ENCODE measurements at regions not wholly inside any gene's neighbourhood (a gene's known extent, or its start where the extent isn't known, plus 50 kb on each side); places are given as distances from the start of the nearest gene placed in this dataset.
"Not testable (repeated sequence)": the region's sequence is repeated elsewhere in the genome, so short reads cannot be mapped to it uniquely, and the experiment has no call there.

GRCh38 chr19:28614634-28615545 is 598.1 kb downstream of the UQCRFS1 start:
- Mint-ChIP-seq H3K9me3 (ENCODE audit: low read depth) (peaks cover 3% of the 10 kb centered on the region), H3K36me3 (no peaks in the 10 kb centered on the region), H3K4me1 (ENCODE audit: low read depth) (no peaks in the 10 kb centered on the region), H3K27me3 (no peaks in the 10 kb centered on the region), H3K4me3 (no peak overlapping the region), H3K27ac (no peak overlapping the region)

- no peak overlapping the region for H3K27ac Mint-ChIP-seq
- H3K4me3 Mint-ChIP-seq: no peak overlapping the region
- H3K27me3 Mint-ChIP-seq: no peaks in the 10 kb centered on the region
- H3K9me3 Mint-ChIP-seq (ENCODE audit: low read depth): peaks cover 3% of the 10 kb centered on the region
- no peaks in the 10 kb centered on the region for H3K4me1 Mint-ChIP-seq (ENCODE audit: low read depth)
- H3K36me3 Mint-ChIP-seq: no peaks in the 10 kb centered on the region
Measured at GRCh38 chr19:28612275-28612769, 600.6 kb downstream of the UQCRFS1 start.

- not testable (repeated sequence) for H3K27ac Mint-ChIP-seq; H3K9me3 Mint-ChIP-seq (ENCODE audit: low read depth); H3K27me3 Mint-ChIP-seq; H3K36me3 Mint-ChIP-seq; H3K4me1 Mint-ChIP-seq (ENCODE audit: low read depth); H3K4me3 Mint-ChIP-seq
Measured at GRCh38 chr19:28611227-28611914, 601.6 kb downstream of the UQCRFS1 start.

GRCh38 chr19:28610731-28611130 is 602.2 kb downstream of the UQCRFS1 start:
- no peak overlapping the region for H3K4me3 Mint-ChIP-seq
- no peaks in the 10 kb centered on the region for H3K27me3 Mint-ChIP-seq
- H3K36me3 Mint-ChIP-seq: peaks cover 3% of the 10 kb centered on the region
- H3K4me1 Mint-ChIP-seq (ENCODE audit: low read depth): no peaks in the 10 kb centered on the region
- H3K9me3 Mint-ChIP-seq (ENCODE audit: low read depth): peaks cover 13% of the 10 kb centered on the region
- no peak overlapping the region for H3K27ac Mint-ChIP-seq

- H3K27me3 Mint-ChIP-seq: no peaks in the 10 kb centered on the region
- no peak overlapping the region for H3K27ac Mint-ChIP-seq
- H3K9me3 Mint-ChIP-seq (ENCODE audit: low read depth): peaks cover 10% of the 10 kb centered on the region
- H3K4me1 Mint-ChIP-seq (ENCODE audit: low read depth): no peaks in the 10 kb centered on the region
- H3K4me3 Mint-ChIP-seq: no peak overlapping the region
- peaks cover 3% of the 10 kb centered on the region for H3K36me3 Mint-ChIP-seq
Measured at GRCh38 chr19:28609944-28610343, 603.0 kb downstream of the UQCRFS1 start.

GRCh38 chr19:28609091-28609755 is 603.7 kb downstream of the UQCRFS1 start:
- H3K4me3 Mint-ChIP-seq: no peak overlapping the region
- H3K36me3 Mint-ChIP-seq: peaks cover 3% of the 10 kb centered on the region
- no peak overlapping the region for H3K27ac Mint-ChIP-seq
- no peaks in the 10 kb centered on the region for H3K4me1 Mint-ChIP-seq (ENCODE audit: low read depth)
- no peaks in the 10 kb centered on the region for H3K27me3 Mint-ChIP-seq
- H3K9me3 Mint-ChIP-seq (ENCODE audit: low read depth): peaks cover 10% of the 10 kb centered on the region

- H3K36me3 Mint-ChIP-seq: peaks cover 3% of the 10 kb centered on the region
- H3K4me1 Mint-ChIP-seq (ENCODE audit: low read depth): no peaks in the 10 kb centered on the region
- H3K9me3 Mint-ChIP-seq (ENCODE audit: low read depth): peaks cover 10% of the 10 kb centered on the region
- H3K4me3 Mint-ChIP-seq: no peak overlapping the region
- H3K27me3 Mint-ChIP-seq: no peaks in the 10 kb centered on the region
- H3K27ac Mint-ChIP-seq: no peak overlapping the region
Measured at GRCh38 chr19:28608292-28608691, 604.7 kb downstream of the UQCRFS1 start.

GRCh38 chr19:28607066-28607583 is 605.8 kb downstream of the UQCRFS1 start:
- Mint-ChIP-seq H3K36me3 (peaks cover 3% of the 10 kb centered on the region), H3K27me3 (no peaks in the 10 kb centered on the region), H3K27ac (no peak overlapping the region), H3K4me1 (ENCODE audit: low read depth) (no peaks in the 10 kb centered on the region), H3K9me3 (ENCODE audit: low read depth) (peaks cover 10% of the 10 kb centered on the region), H3K4me3 (no peak overlapping the region)

- no peak overlapping the region for H3K4me3 Mint-ChIP-seq
- H3K36me3 Mint-ChIP-seq: peaks cover 3% of the 10 kb centered on the region
- no peaks in the 10 kb centered on the region for H3K4me1 Mint-ChIP-seq (ENCODE audit: low read depth)
- no peaks in the 10 kb centered on the region for H3K27me3 Mint-ChIP-seq
- H3K9me3 Mint-ChIP-seq (ENCODE audit: low read depth): peaks cover 10% of the 10 kb centered on the region
- no peak overlapping the region for H3K27ac Mint-ChIP-seq
Measured at GRCh38 chr19:28606269-28607032, 606.5 kb downstream of the UQCRFS1 start.

- H3K27ac Mint-ChIP-seq: no peak overlapping the region
Measured at GRCh38 chr19:28605501-28606268, 607.3 kb downstream of the UQCRFS1 start.

GRCh38 chr19:28603453-28603852 is 609.5 kb downstream of the UQCRFS1 start:
- peaks cover 3% of the 10 kb centered on the region for H3K36me3 Mint-ChIP-seq
- peaks cover 10% of the 10 kb centered on the region for H3K9me3 Mint-ChIP-seq (ENCODE audit: low read depth)
- H3K4me3 Mint-ChIP-seq: no peak overlapping the region
- no peaks in the 10 kb centered on the region for H3K27me3 Mint-ChIP-seq
- H3K27ac Mint-ChIP-seq: no peak overlapping the region
- no peaks in the 10 kb centered on the region for H3K4me1 Mint-ChIP-seq (ENCODE audit: low read depth)

More at GRCh38 chr19:28605501-28606268, 607.3 kb downstream of the UQCRFS1 start:
- H3K27me3 Mint-ChIP-seq: no peaks in the 10 kb centered on the region
- peaks cover 10% of the 10 kb centered on the region for H3K9me3 Mint-ChIP-seq (ENCODE audit: low read depth)
- peaks cover 3% of the 10 kb centered on the region for H3K36me3 Mint-ChIP-seq
- no peak overlapping the region for H3K4me3 Mint-ChIP-seq
- H3K4me1 Mint-ChIP-seq (ENCODE audit: low read depth): no peaks in the 10 kb centered on the region

GRCh38 chr19:28602675-28603298 is 610.2 kb downstream of the UQCRFS1 start:
- no peak overlapping the region for H3K4me3 Mint-ChIP-seq
- peaks cover 10% of the 10 kb centered on the region for H3K9me3 Mint-ChIP-seq (ENCODE audit: low read depth)
- no peak overlapping the region for H3K27ac Mint-ChIP-seq
- H3K36me3 Mint-ChIP-seq: peaks cover 3% of the 10 kb centered on the region
- no peaks in the 10 kb centered on the region for H3K27me3 Mint-ChIP-seq
- H3K4me1 Mint-ChIP-seq (ENCODE audit: low read depth): no peaks in the 10 kb centered on the region

GRCh38 chr19:28601723-28602440 is 611.1 kb downstream of the UQCRFS1 start:
- Mint-ChIP-seq H3K36me3 (peaks cover 3% of the 10 kb centered on the region), H3K4me3 (no peak overlapping the region), H3K4me1 (ENCODE audit: low read depth) (no peaks in the 10 kb centered on the region), H3K9me3 (ENCODE audit: low read depth) (peaks cover 8% of the 10 kb centered on the region), H3K27ac (no peak overlapping the region), H3K27me3 (no peaks in the 10 kb centered on the region)

All from activated naive CD8-positive, alpha-beta T cell (primary cell).